Activated T-cell treated with anti-CD3 and anti-CD28 coated beads for 4 hours (primary cell): ENCODE measurements at regions not wholly inside any gene's neighbourhood (a gene's known extent, or its start where the extent isn't known, plus 50 kb on each side); places are given as distances from the start of the nearest gene placed in this dataset.

Source experiments
- DNase-seq: peaks from one replicate; pipeline ENCODE4 v3.0.0-alpha.2; 2020

- no peak for DNase-seq
Observed at GRCh38 chr3:106326941-106327695, 458.3 kb upstream of the CBLB start.

GRCh38 chr3:106327696-106328025 is 458.8 kb upstream of the CBLB start:
- no peak for DNase-seq

- no peak for DNase-seq
Observed at GRCh38 chr3:106328224-106328623, 459.4 kb upstream of the CBLB start.

GRCh38 chr3:106329521-106329920 is 460.7 kb upstream of the CBLB start:
- DNase-seq: no peak

GRCh38 chr3:106331636-106332035 is 462.8 kb upstream of the CBLB start:
- no peak for DNase-seq

GRCh38 chr3:106332129-106332528 is 463.3 kb upstream of the CBLB start:
- DNase-seq: no peak

GRCh38 chr3:106332884-106333283 is 464.1 kb upstream of the CBLB start:
- DNase-seq: no peak

- peak; percentile 47 for DNase-seq
Observed at GRCh38 chr3:106333911-106334618, 465.3 kb upstream of the CBLB start.

- DNase-seq: no peak
Observed at GRCh38 chr3:106336619-106337018, 467.8 kb upstream of the CBLB start.

- DNase-seq: no peak
Observed at GRCh38 chr3:106337116-106337515, 468.3 kb upstream of the CBLB start.

GRCh38 chr3:106338582-106339214 is 469.9 kb upstream of the CBLB start:
- DNase-seq: no peak

GRCh38 chr3:106339551-106339950 is 470.7 kb upstream of the CBLB start:
- no peak for DNase-seq

- DNase-seq: no peak
Observed at GRCh38 chr3:106341087-106341486, 472.3 kb upstream of the CBLB start.

- no peak for DNase-seq
Observed at GRCh38 chr3:106341586-106342162, 472.9 kb upstream of the CBLB start.

GRCh38 chr3:106342386-106342785 is 473.6 kb upstream of the CBLB start:
- no peak for DNase-seq

GRCh38 chr3:106343811-106344210 is 475.0 kb upstream of the CBLB start:
- no peak for DNase-seq

GRCh38 chr3:106345353-106346027 is 476.7 kb upstream of the CBLB start:
- DNase-seq: no peak

GRCh38 chr3:106347350-106347749 is 478.5 kb upstream of the CBLB start:
- no peak for DNase-seq

GRCh38 chr3:106348139-106348690 is 479.4 kb upstream of the CBLB start:
- no peak for DNase-seq

GRCh38 chr3:106349191-106349881 is 480.5 kb upstream of the CBLB start:
- DNase-seq: no peak

- no peak for DNase-seq
Observed at GRCh38 chr3:106355873-106356272, 487.1 kb upstream of the CBLB start.

- DNase-seq: no peak
Observed at GRCh38 chr3:106359692-106360091, 490.9 kb upstream of the CBLB start.
